PFSK-1 (cell line): ENCODE measurements at regions not wholly inside any gene's neighbourhood (a gene's known extent, or its start where the extent isn't known, plus 50 kb on each side); places are given as distances from the start of the nearest gene placed in this dataset.

Source experiments
- FOXP2 ChIP-seq: optimal IDR thresholded peaks from 2 replicates; pipeline ENCODE3; 2011; ENCODE audit warnings: borderline replicate concordance, control low read depth, inconsistent platforms; ENCODE audit not compliant: insufficient read depth; ENCODE audit errors: extremely low read length, extremely low read depth
- POLR2AphosphoS5 ChIP-seq: IDR thresholded peaks from 2 replicates; pipeline ENCODE4 v1.6.1; 2012; ENCODE audit warnings: low read depth, mild to moderate bottlenecking, control low read depth, low read length, moderate library complexity
- REST ChIP-seq, 2 experiments: IDR thresholded peaks; 2 replicates each; pipeline versions ENCODE4 v1.6.1 to v1.8.0; 2011 to 2012; ENCODE audit warnings: low read depth in 2 of 2, low read length in 2 of 2, control low read depth in 1 of 2, inconsistent platforms in 1 of 2, mild to moderate bottlenecking in 1 of 2, moderate library complexity in 1 of 2; ENCODE audit not compliant: insufficient read depth in 1 of 2
- SIN3A ChIP-seq: IDR thresholded peaks from 2 replicates; pipeline ENCODE4 v1.6.1; 2012; ENCODE audit warnings: mild to moderate bottlenecking, low read length, moderate library complexity, borderline replicate concordance; ENCODE audit not compliant: insufficient read depth
- TAF1 ChIP-seq: IDR thresholded peaks from 2 replicates; pipeline ENCODE4 v1.6.1; 2012; ENCODE audit warnings: low read length, control low read depth, borderline replicate concordance; ENCODE audit not compliant: insufficient read depth

- no peak for TF ChIP-seq TAF1
- TF ChIP-seq REST (IDR thresholded peaks at IDR 0.05; ENCODE audit: insufficient read depth in 1 of 2, low read depth in 2 of 2, low read length in 2 of 2), result no peak
- TF ChIP-seq FOXP2, result no peak
- no peak for TF ChIP-seq POLR2AphosphoS5
- TF ChIP-seq SIN3A, result no peak
Observed at GRCh38 chr12:17527021-17527420, 563.0 kb downstream of the RERGL start.

- TF ChIP-seq POLR2AphosphoS5 (no peak), TAF1 (no peak)
Observed at GRCh38 chr12:17511369-17511768, 578.6 kb downstream of the RERGL start.

DNA sequence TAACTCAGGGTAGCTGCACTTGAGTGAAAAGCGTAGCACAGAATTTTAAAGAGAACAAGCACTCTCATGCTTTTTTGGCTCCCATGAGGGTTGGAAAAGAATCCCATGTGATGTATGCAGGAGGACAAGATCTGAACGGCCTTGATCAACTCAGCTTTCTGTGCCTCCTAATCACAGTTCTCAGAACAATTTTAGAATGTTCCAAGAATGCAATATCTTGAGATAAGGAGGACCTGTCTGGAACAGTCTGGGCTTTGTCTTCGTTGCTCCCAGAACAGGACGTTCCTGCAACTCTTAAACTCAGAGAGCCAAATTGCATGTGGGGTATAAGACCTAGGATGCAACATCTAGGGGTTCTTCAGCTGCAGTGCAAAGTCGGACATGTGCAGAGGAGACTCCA, 582.7 kb downstream of the RERGL start:
- no peak for TF ChIP-seq TAF1
- TF ChIP-seq SIN3A, result no peak
- TF ChIP-seq FOXP2, result no peak
- TF ChIP-seq REST (IDR thresholded peaks at IDR 0.05; ENCODE audit: insufficient read depth in 1 of 2, low read depth in 2 of 2, low read length in 2 of 2), result no peak
- no peak for TF ChIP-seq POLR2AphosphoS5

GRCh38 chr12:17503742-17504141, 586.3 kb downstream of the RERGL start:
- TF ChIP-seq FOXP2, result no peak
- no peak for TF ChIP-seq SIN3A
- TF ChIP-seq REST (IDR thresholded peaks at IDR 0.05; ENCODE audit: insufficient read depth in 1 of 2, low read depth in 2 of 2, low read length in 2 of 2), result no peak
- no peak for TF ChIP-seq POLR2AphosphoS5

DNA sequence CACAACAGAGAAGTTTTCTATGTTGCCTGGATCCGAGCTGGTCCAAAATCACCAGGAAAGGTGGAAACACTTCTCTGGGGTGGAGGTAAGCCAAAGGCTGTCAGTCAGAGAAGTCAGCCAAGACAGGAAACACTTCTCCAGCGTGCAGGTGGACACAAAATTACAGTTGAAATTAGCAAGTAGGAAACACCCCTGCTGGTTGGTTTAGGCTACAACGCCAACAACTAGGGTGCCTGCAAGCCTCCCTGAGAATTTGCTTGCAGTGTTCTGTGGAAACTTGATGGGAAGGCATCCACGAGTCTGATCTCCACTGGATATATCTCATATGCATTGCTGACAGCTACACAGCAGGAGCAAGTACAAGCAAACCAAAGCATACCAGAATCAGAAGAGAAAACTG, 600.5 kb downstream of the RERGL start:
- no peak for TF ChIP-seq REST (IDR thresholded peaks at IDR 0.05; ENCODE audit: insufficient read depth in 1 of 2, low read depth in 2 of 2, low read length in 2 of 2)
- TF ChIP-seq POLR2AphosphoS5, result no peak
- TF ChIP-seq SIN3A, result no peak
- TF ChIP-seq FOXP2, result no peak
- TF ChIP-seq TAF1, result no peak
